Hepatocyte (in vitro differentiated cells): ENCODE measurements at regions not wholly inside any gene's neighbourhood (a gene's known extent, or its start where the extent isn't known, plus 50 kb on each side); places are given as distances from the start of the nearest gene placed in this dataset.

Experiments used
- DNase-seq: peaks from one replicate; pipeline ENCODE4 v3.0.0-alpha.2; 2016; ENCODE audit warnings: low spot score
- H2AFZ ChIP-seq: fragments of 200-600 bp; sonication (generic); 2 replicates; pipeline ENCODE4 v1.6.0; 2016; ENCODE audit warnings: antibody characterized with exemption, mild to moderate bottlenecking
- H3K27ac ChIP-seq: fragments of 200-600 bp; sonication (generic); 2 replicates; pipeline ENCODE4 v1.5.1; 2016; ENCODE audit warnings: mild to moderate bottlenecking
- H3K27me3 ChIP-seq: fragments of 200-600 bp; sonication (generic); 2 replicates; pipeline ENCODE4 v1.6.1; 2016
- H3K36me3 ChIP-seq: fragments of 200-600 bp; sonication (generic); replicated peaks from 2 replicates; pipeline ENCODE4 v1.5.1; 2016; ENCODE audit warnings: low read depth; ENCODE audit not compliant: insufficient read depth
- H3K4me1 ChIP-seq: fragments of 200-600 bp; sonication (generic); 2 replicates; pipeline ENCODE4 v1.5.1; 2016; ENCODE audit warnings: mild to moderate bottlenecking, moderate library complexity; ENCODE audit not compliant: insufficient read depth
- H3K4me2 ChIP-seq: fragments of 200-600 bp; sonication (generic); 2 replicates; pipeline ENCODE4 v1.6.0; 2016
- H3K4me3 ChIP-seq: fragments of 200-600 bp; sonication (generic); 2 replicates; pipeline ENCODE4 v1.5.1; 2016; ENCODE audit warnings: mild to moderate bottlenecking
- H3K79me2 ChIP-seq: fragments of 200-600 bp; sonication (generic); 2 replicates; pipeline ENCODE4 v1.6.0; 2017; ENCODE audit warnings: mild to moderate bottlenecking
- H3K9me2 ChIP-seq: fragments of 200-600 bp; sonication (generic); replicated peaks from 2 replicates; pipeline ENCODE4 v1.6.0; 2017; ENCODE audit warnings: mild to moderate bottlenecking; ENCODE audit not compliant: insufficient read depth
- H3K9me3 ChIP-seq: fragments of 200-600 bp; sonication (generic); 2 replicates; pipeline ENCODE4 v1.5.1; 2016; ENCODE audit warnings: low read depth, mild to moderate bottlenecking
- H4K20me1 ChIP-seq: fragments of 200-600 bp; sonication (generic); 2 replicates; pipeline ENCODE4 v1.6.0; 2016; ENCODE audit warnings: mild to moderate bottlenecking; ENCODE audit not compliant: insufficient read depth, poor library complexity, severe bottlenecking
- CTCF ChIP-seq: fragments of 200-600 bp; sonication (generic); IDR thresholded peaks from 2 replicates; pipeline ENCODE4 v1.5.1; 2016; ENCODE audit warnings: antibody characterized with exemption, mild to moderate bottlenecking; ENCODE audit not compliant: poor library complexity
- EZH2 ChIP-seq: fragments of 200-600 bp; sonication (generic); IDR thresholded peaks from 2 replicates; pipeline ENCODE4 v1.6.1; 2016; ENCODE audit warnings: antibody characterized with exemption, mild to moderate bottlenecking, borderline replicate concordance
- EZH2phosphoT487 ChIP-seq: fragments of 200-600 bp; sonication (generic); IDR thresholded peaks from one replicate; pipeline ENCODE4 v1.6.1; 2018; ENCODE audit warnings: antibody characterized with exemption, mild to moderate bottlenecking, low read depth, moderate library complexity; ENCODE audit not compliant: unreplicated experiment, severe bottlenecking
- WGBS: methylation state at CpG from one replicate; pipeline ENCODE4 v1.1.6; 2016; ENCODE audit warnings: low lambda C conversion rate; ENCODE audit errors: missing lambda C conversion rate; 5-methylcytosine and 5-hydroxymethylcytosine counted together

DNA sequence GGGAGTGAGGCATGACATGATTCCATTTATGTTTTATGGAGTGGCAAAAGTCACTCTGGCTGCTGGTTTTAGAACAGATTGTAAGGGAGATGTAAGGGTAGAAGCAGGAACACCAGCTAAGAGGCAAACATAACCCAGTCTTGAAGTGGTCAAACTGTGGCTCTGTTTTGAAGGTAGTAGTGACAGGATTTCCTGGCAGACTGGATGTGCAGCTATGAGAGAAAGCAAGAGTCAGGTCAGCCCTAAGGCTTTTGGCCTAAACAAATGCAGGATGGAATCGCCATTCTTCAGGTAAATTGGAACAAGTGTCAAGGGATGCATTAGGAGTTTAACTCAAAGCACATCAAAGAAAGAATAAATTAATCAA is 175.3 kb upstream of the AGR3 start:
- Histone ChIP-seq H2AFZ (no peak overlapping the region), H3K4me2 (peak overlapping the region; percentile 7)

DNA sequence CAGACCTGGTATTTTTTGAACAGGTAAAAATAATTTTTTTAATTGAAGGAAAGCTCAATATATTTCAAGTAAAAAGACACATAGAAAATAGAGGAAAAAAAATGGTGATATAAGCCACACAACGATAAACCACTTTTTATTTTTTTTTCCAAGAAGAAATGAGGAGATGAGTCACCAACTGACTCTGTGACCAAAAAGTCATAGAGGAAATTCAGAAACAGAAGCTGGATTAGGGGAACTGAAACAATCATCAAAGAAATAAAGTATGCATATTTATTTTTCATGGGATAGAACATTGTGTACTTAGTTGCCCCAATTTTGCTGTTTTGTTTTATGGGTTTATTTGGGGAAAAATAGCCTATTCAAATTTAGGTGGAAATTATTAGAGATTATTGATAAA is 176.8 kb upstream of the AGR3 start:
- no peak overlapping the region for H3K27ac ChIP-seq
- no peaks in the 10 kb centered on the region for H3K36me3 ChIP-seq
- no peaks in the 10 kb centered on the region for H3K4me1 ChIP-seq
- H3K79me2 ChIP-seq = no peaks in the 10 kb centered on the region
- no peak overlapping the region for H2AFZ ChIP-seq
- no peaks in the 10 kb centered on the region for H3K27me3 ChIP-seq
- WGBS = 88% methylated on average over 1 of the region's 1 CpG
- no peak for TF ChIP-seq EZH2phosphoT487
- no peak for TF ChIP-seq EZH2
- no peak for DNase-seq
- H3K9me3 ChIP-seq = no peaks in the 10 kb centered on the region
- H3K4me3 ChIP-seq = no peak overlapping the region
- no peaks in the 10 kb centered on the region for H4K20me1 ChIP-seq
- H3K4me2 ChIP-seq = no peak overlapping the region
- no peaks in the 10 kb centered on the region for H3K9me2 ChIP-seq

More for the DNA sequence above, 175.3 kb upstream of the AGR3 start:
- WGBS = 94% methylated on average over 1 of the region's 1 CpG
- Histone ChIP-seq H3K79me2 (no peaks in the 10 kb centered on the region), H3K27ac (no peak overlapping the region), H3K27me3 (no peaks in the 10 kb centered on the region), H3K4me1 (no peaks in the 10 kb centered on the region), H3K36me3 (no peaks in the 10 kb centered on the region), H3K4me3 (no peak overlapping the region), H3K9me3 (no peaks in the 10 kb centered on the region), H4K20me1 (no peaks in the 10 kb centered on the region), H3K9me2 (no peaks in the 10 kb centered on the region)
- TF ChIP-seq CTCF (no peak), EZH2phosphoT487 (no peak), EZH2 (no peak)
- DNase-seq = no peak

DNA sequence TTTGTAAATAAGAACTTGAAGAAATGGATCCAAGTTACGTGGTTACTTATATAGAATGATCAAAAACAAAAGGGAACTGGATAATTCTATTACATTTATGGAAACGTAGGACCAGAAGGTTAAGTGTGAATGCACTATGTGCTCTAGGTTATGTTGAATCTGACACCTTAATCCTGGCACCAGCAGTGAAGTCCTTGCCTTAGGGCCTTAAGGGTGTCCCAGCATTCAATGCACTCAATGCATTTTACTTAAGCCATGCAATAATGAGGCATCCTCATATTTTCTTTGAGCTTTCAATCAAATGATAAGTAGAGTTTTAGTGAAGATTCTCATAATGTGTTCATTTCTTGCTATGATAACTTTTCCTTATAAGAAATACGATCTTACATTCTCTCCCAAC is 178.3 kb upstream of the AGR3 start:
- no peaks in the 10 kb centered on the region for H4K20me1 ChIP-seq
- DNase-seq = no peak
- H3K27me3 ChIP-seq = no peaks in the 10 kb centered on the region
- no peaks in the 10 kb centered on the region for H3K4me1 ChIP-seq
- H3K4me3 ChIP-seq = no peak overlapping the region
- no peaks in the 10 kb centered on the region for H3K36me3 ChIP-seq
- TF ChIP-seq CTCF = no peak
- no peak for TF ChIP-seq EZH2phosphoT487
- TF ChIP-seq EZH2 = no peak
- no peaks in the 10 kb centered on the region for H3K9me3 ChIP-seq
- no peak overlapping the region for H2AFZ ChIP-seq
- no peaks in the 10 kb centered on the region for H3K9me2 ChIP-seq
- WGBS = 90% methylated on average over 3 of the region's 3 CpGs
- no peak overlapping the region for H3K27ac ChIP-seq
- H3K79me2 ChIP-seq = no peaks in the 10 kb centered on the region
- no peak overlapping the region for H3K4me2 ChIP-seq

GRCh38 chr7:17061443-17061842 is 179.7 kb upstream of the AGR3 start:
- Histone ChIP-seq H3K79me2 (no peaks in the 10 kb centered on the region), H3K4me1 (no peaks in the 10 kb centered on the region), H3K4me3 (no peak overlapping the region), H3K27ac (no peak overlapping the region), H3K9me3 (no peaks in the 10 kb centered on the region), H3K36me3 (no peaks in the 10 kb centered on the region), H3K4me2 (no peak overlapping the region), H3K27me3 (no peaks in the 10 kb centered on the region), H4K20me1 (no peaks in the 10 kb centered on the region), H2AFZ (no peak overlapping the region), H3K9me2 (no peaks in the 10 kb centered on the region)
- TF ChIP-seq EZH2phosphoT487 = no peak
- TF ChIP-seq EZH2 = no peak
- no peak for TF ChIP-seq CTCF
- DNase-seq = no peak
- WGBS = 64% methylated on average over 2 of the region's 2 CpGs
